ENCODE measurements at regions not wholly inside any gene's neighbourhood (a gene's known extent, or its start where the extent isn't known, plus 50 kb on each side); places are given as distances from the start of the nearest gene placed in this dataset.
"Not testable (repeated sequence)": the region's sequence is repeated elsewhere in the genome, so short reads cannot be mapped to it uniquely, and the experiment has no call there.

DNA sequence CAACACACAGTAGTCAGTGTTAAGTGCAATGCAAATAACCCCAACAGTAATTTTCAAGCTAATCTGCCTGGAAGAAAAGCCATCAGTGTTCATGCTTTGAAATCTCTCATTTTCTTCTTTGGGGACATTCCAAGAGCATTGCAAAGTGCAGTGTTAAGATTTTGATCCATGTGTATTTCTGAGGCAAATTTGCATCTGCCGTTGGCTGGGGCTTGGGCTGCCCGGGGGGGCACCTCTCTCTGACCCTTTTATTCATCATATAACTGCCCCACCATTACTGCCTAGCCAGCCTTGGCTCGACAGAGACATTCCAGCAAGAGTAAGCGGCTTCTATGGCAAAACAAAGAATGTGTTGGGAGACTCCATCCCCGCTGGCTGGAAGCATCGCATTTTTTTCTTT is 483.5 kb downstream of the BRD1 start:
- H3K27me3 ChIP-seq = peaks cover 0 to 44% (median 0%) of the 10 kb centered on the region in 3 donors
- no peak overlapping the region for H3K27ac ChIP-seq
- TF ChIP-seq, protein P1, sequence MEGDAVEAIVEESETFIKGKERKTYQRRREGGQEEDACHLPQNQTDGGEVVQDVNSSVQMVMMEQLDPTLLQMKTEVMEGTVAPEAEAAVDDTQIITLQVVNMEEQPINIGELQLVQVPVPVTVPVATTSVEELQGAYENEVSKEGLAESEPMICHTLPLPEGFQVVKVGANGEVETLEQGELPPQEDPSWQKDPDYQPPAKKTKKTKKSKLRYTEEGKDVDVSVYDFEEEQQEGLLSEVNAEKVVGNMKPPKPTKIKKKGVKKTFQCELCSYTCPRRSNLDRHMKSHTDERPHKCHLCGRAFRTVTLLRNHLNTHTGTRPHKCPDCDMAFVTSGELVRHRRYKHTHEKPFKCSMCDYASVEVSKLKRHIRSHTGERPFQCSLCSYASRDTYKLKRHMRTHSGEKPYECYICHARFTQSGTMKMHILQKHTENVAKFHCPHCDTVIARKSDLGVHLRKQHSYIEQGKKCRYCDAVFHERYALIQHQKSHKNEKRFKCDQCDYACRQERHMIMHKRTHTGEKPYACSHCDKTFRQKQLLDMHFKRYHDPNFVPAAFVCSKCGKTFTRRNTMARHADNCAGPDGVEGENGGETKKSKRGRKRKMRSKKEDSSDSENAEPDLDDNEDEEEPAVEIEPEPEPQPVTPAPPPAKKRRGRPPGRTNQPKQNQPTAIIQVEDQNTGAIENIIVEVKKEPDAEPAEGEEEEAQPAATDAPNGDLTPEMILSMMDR (IDR thresholded peaks at IDR 0.05) = no peak
- no peak for TF ChIP-seq POLR2AphosphoS5 (IDR thresholded peaks at IDR 0.05)
- TF ChIP-seq EP300 (IDR thresholded peaks at IDR 0.05) = no peak
- no peak for TF ChIP-seq POLR2A (IDR thresholded peaks at IDR 0.05)
- H3K4me1 ChIP-seq = no peaks in the 10 kb centered on the region
- no peaks in the 10 kb centered on the region for H3K9me3 ChIP-seq
- intact Hi-C loops (cut with DNase I; ENCODE audit: low total_unique reads) = no loop called here
- H3K36me3 ChIP-seq = no peaks in the 10 kb centered on the region
- H3K4me3 ChIP-seq = no peak overlapping the region
- no peak for DNase-seq
- 43 to 63% (median 46%) methylated on average over 6 of the region's 6 CpGs for WGBS, 5 donors

DNA sequence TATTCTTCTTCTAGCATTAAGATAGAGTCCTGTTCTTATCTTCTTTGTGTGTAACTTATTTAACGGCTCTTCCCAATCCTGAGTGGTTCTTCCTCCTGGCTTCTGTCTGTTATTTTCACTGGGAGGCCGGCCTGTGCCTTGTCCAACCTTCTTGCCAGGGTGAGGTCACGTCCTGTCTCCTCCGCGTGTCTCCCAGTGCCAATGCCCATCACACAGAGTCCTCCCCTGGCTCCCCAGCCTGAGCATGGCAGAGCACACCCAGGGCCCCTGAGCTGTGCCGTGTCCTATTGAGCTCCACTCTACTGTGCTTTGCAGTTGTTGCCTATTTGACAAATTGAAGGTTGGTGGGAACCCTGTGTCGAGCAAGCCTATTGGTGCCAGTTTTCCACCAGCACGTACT is 487.3 kb downstream of the BRD1 start:
- no peaks in the 10 kb centered on the region for H3K36me3 ChIP-seq
- intact Hi-C loops (cut with DNase I; ENCODE audit: low total_unique reads) = no loop called here
- no peaks in the 10 kb centered on the region for H3K4me1 ChIP-seq
- peak in 1 of 2 donors; percentile 8 for DNase-seq
- TF ChIP-seq, protein P1 (IDR thresholded peaks at IDR 0.05) = no peak
- no peak for TF ChIP-seq POLR2AphosphoS5 (IDR thresholded peaks at IDR 0.05)
- TF ChIP-seq POLR2A (IDR thresholded peaks at IDR 0.05) = no peak
- TF ChIP-seq EP300 (IDR thresholded peaks at IDR 0.05) = no peak
- H3K27ac ChIP-seq = no peak overlapping the region
- 85 to 89% (median 88%) methylated on average over 8 of the region's 8 CpGs for WGBS, 5 donors
- no peaks in the 10 kb centered on the region for H3K9me3 ChIP-seq
- H3K4me3 ChIP-seq = no peak overlapping the region
- H3K27me3 ChIP-seq = peaks cover 0 to 25% (median 0%) of the 10 kb centered on the region in 3 donors

DNA sequence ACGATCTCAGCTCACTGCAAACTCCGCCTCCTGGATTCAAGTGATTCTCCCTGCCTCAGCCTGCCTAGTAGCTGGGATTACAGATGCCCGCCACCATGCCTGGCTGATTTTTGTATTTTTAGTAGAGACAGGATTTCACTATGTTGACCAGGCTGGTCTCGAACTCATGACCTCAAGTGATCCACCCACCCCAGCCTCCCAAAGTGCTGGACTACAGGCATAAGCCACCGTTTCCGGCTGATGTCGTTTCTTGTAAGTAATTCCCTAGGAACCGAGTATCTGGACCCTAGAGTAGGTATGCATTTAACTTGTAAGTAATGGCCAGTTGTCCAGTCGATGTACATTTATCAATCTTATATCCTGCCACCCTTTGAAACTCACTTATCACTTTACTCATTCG is 491.2 kb downstream of the BRD1 start:
- intact Hi-C loops (cut with DNase I; ENCODE audit: low total_unique reads); H3K9me3 ChIP-seq; H3K4me1 ChIP-seq; H3K4me3 ChIP-seq; H3K36me3 ChIP-seq; H3K27ac ChIP-seq: not testable (repeated sequence)
- DNase-seq = peak in 1 of 2 donors; percentile 21
- peaks cover 0 to 48% (median 0%) of the 10 kb centered on the region in 3 donors for H3K27me3 ChIP-seq
- 76 to 86% (median 80%) methylated on average over 10 of the region's 10 CpGs for WGBS, 5 donors

DNA sequence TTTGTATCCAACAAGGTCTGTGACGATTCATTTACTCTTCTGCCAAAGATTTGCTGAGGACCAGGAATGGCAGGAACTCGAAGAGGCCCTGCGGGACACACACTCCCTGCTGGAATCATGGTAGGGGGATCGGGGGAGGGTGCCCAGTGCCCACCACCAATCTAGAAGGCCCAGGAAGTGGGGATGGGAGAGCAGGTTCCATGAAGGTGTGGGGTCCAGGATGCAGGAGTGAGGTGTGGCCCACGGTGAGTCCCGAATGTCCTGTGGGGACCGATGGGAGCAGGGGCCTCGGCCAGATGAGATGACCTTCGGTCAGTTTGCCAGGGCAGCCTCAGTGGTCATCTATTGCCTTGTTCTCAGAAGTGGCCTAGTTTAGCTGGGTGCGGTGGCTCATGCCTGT is 492.7 kb downstream of the BRD1 start:
- DNase-seq = peak in 1 of 2 donors; percentile 17
- TF ChIP-seq EP300 (IDR thresholded peaks at IDR 0.05) (no peak), POLR2A (IDR thresholded peaks at IDR 0.05) (no peak), POLR2AphosphoS5 (IDR thresholded peaks at IDR 0.05) (no peak)
- TF ChIP-seq, protein P1 (IDR thresholded peaks at IDR 0.05) = no peak
- Histone ChIP-seq H3K27ac (no peak overlapping the region), H3K36me3 (no peaks in the 10 kb centered on the region), H3K4me3 (no peak overlapping the region), H3K9me3 (peaks cover 0 to 5% (median 0%) of the 10 kb centered on the region in 4 donors), H3K4me1 (no peaks in the 10 kb centered on the region), H3K27me3 (peaks cover 0 to 43% (median 0%) of the 10 kb centered on the region in 3 donors)
- WGBS, 5 donors = 80 to 89% (median 86%) methylated on average over 10 of the region's 10 CpGs
- intact Hi-C loops (cut with DNase I; ENCODE audit: low total_unique reads) = no loop called here

DNA sequence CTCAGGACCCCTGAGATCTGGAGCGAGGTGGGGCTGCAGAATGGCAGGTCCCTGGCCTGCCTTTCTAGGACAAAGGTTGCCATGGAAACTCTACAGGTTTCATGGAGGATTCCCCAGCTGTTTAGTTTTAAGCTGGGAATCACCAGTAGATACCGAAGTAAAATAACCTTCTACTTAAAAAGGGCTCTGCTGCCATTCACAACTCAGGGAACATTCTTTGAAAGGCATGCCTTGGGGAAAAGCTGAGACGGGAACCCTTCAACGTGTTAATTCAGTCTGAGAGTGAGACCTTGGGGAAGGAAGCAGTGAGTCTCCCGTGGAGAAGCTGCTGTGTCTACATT is 493.3 kb downstream of the BRD1 start:
- Histone ChIP-seq H3K27ac (no peak overlapping the region), H3K9me3 (peaks cover 0 to 5% (median 0%) of the 10 kb centered on the region in 4 donors), H3K36me3 (no peaks in the 10 kb centered on the region), H3K27me3 (peaks cover 0 to 48% (median 0%) of the 10 kb centered on the region in 3 donors), H3K4me1 (no peaks in the 10 kb centered on the region), H3K4me3 (no peak overlapping the region)
- no peak for DNase-seq
- 20 to 37% (median 30%) methylated on average over 5 of the region's 5 CpGs for WGBS, 5 donors
- TF ChIP-seq POLR2A (IDR thresholded peaks at IDR 0.05) (no peak), EP300 (IDR thresholded peaks at IDR 0.05) (no peak), POLR2AphosphoS5 (IDR thresholded peaks at IDR 0.05) (no peak)
- TF ChIP-seq, protein P1 (IDR thresholded peaks at IDR 0.05) = no peak
- intact Hi-C loops (cut with DNase I; ENCODE audit: low total_unique reads) = no loop called here
